Sigmoid colon (tissue), 6 donors: ENCODE measurements at regions not wholly inside any gene's neighbourhood (a gene's known extent, or its start where the extent isn't known, plus 50 kb on each side); places are given as distances from the start of the nearest gene placed in this dataset.

ENCODE experiments used
- DNase-seq: peaks from one replicate; pipeline ENCODE4 v3.0.0-alpha.2; 2019
- H3K27ac ChIP-seq, 4 donors: fragments of 200-600 bp; sonication (generic); one replicate each; pipeline ENCODE4 v1.5.1; 2016 to 2019; ENCODE audit warnings: mild to moderate bottlenecking in 1 of 4
- H3K27me3 ChIP-seq, 3 donors: fragments of 200-600 bp; sonication (generic); one replicate each; pipeline ENCODE4 v1.5.1; 2019; ENCODE audit warnings: mild to moderate bottlenecking in 1 of 3
- H3K36me3 ChIP-seq, 4 donors: fragments of 200-600 bp; sonication (generic); one replicate each; pipeline ENCODE4 v1.5.1; 2016 to 2019
- H3K4me1 ChIP-seq, 4 donors: fragments of 200-600 bp; sonication (generic); one replicate each; pipeline ENCODE4 v1.5.1; 2017 to 2019
- H3K4me3 ChIP-seq, 4 donors: fragments of 200-600 bp; sonication (generic); one replicate each; pipeline ENCODE4 v1.5.1; 2017 to 2019; ENCODE audit warnings: mild to moderate bottlenecking in 2 of 4, moderate library complexity in 1 of 4
- H3K9me3 ChIP-seq, 4 donors: fragments of 200-600 bp in 3 of 4; sonication (generic) in 3 of 4; one replicate each; pipeline versions ENCODE4 v1.5.1 to v1.6.1; 2013 to 2019
- EP300 ChIP-seq, 4 donors: sonication (generic); formaldehyde crosslinking; IDR thresholded peaks; one replicate each; pipeline ENCODE4 v1.6.1; 2017; ENCODE audit warnings: antibody characterized with exemption in 4 of 4
- POLR2A ChIP-seq, 2 donors: fragments of 450-650 bp; IDR thresholded peaks; one replicate each; pipeline ENCODE4 v1.6.1; 2016; ENCODE audit warnings: antibody characterized with exemption in 2 of 2, mild to moderate bottlenecking in 2 of 2, moderate library complexity in 2 of 2
- POLR2AphosphoS5 ChIP-seq, 4 donors: sonication (generic); formaldehyde crosslinking; IDR thresholded peaks; one replicate each; pipeline ENCODE4 v1.6.1; 2017; ENCODE audit warnings: antibody characterized with exemption in 4 of 4
- WGBS, 2 donors: extraction: QIAGEN DNeasy Blood & Tissue Kit; methylation state at CpG; one replicate each; pipeline ENCODE4 v1.1.7; 2013; 5-methylcytosine and 5-hydroxymethylcytosine counted together
- intact Hi-C: fragments of 100-400 bp; cut with DNase I; formaldehyde crosslinking; loops from one replicate; pipeline ENCODE4 v1.15.1; 2023
- TF ChIP-seq, protein P1 (sequence below), 4 experiments: fragments of 450-650 bp in 3 of 4; fragments of 200-600 bp in 1 of 4; IDR thresholded peaks; one replicate each; pipeline ENCODE4 v1.5.1; 2016 to 2019; ENCODE audit warnings: antibody characterized with exemption in 4 of 4, mild to moderate bottlenecking in 3 of 4, moderate library complexity in 2 of 4
- donor health status: healthy with polysubstance abuse.
- donor health status: healthy.

DNA sequence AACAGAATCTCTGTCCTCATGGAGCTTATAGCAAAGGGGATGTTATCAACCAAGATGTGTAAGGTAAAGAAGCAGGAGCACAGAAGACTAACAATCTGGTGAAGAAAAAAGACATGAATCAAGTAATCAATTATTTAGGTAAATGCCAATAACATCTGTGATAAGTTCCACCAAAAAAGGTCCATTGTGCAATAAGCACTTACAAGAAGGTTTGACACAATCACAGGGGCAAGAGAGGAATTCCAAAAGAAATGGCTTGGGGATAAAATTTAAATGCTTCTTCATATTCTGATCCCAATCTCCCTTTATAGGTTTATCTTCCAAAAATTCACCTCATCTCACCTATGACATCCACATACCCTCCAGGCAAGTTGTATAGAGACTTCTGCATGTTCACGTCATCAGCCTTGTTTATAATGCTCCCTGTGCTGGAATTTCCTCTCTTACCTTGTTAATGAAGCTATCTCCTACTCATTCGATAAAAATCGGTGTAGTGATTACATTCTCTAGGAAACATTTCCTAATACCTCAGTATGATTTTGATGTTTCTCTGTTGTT, 53.6 kb upstream of the DPT start:
- DNase-seq = no peak
- 92 to 94% methylated on average over 3 of the region's 3 CpGs for WGBS, 2 donors
- H3K4me1 ChIP-seq = peaks cover 0 to 18% (median 7%) of the 10 kb centered on the region in 4 donors
- H3K4me3 ChIP-seq = no peak overlapping the region
- H3K36me3 ChIP-seq = no peaks in the 10 kb centered on the region
- TF ChIP-seq, protein P1, sequence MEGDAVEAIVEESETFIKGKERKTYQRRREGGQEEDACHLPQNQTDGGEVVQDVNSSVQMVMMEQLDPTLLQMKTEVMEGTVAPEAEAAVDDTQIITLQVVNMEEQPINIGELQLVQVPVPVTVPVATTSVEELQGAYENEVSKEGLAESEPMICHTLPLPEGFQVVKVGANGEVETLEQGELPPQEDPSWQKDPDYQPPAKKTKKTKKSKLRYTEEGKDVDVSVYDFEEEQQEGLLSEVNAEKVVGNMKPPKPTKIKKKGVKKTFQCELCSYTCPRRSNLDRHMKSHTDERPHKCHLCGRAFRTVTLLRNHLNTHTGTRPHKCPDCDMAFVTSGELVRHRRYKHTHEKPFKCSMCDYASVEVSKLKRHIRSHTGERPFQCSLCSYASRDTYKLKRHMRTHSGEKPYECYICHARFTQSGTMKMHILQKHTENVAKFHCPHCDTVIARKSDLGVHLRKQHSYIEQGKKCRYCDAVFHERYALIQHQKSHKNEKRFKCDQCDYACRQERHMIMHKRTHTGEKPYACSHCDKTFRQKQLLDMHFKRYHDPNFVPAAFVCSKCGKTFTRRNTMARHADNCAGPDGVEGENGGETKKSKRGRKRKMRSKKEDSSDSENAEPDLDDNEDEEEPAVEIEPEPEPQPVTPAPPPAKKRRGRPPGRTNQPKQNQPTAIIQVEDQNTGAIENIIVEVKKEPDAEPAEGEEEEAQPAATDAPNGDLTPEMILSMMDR (IDR thresholded peaks at IDR 0.05) = no peak
- no peak for TF ChIP-seq POLR2AphosphoS5 (IDR thresholded peaks at IDR 0.05)
- no peaks in the 10 kb centered on the region for H3K9me3 ChIP-seq
- peak overlapping the region in 1 of 4 donors; percentile 58 for H3K27ac ChIP-seq
- H3K27me3 ChIP-seq = no peaks in the 10 kb centered on the region
- intact Hi-C loops = loop anchor here (10.0 kb wide), 2 partner anchors 178 to 438 kb away; no protein-coding TSS in a partner anchor

DNA sequence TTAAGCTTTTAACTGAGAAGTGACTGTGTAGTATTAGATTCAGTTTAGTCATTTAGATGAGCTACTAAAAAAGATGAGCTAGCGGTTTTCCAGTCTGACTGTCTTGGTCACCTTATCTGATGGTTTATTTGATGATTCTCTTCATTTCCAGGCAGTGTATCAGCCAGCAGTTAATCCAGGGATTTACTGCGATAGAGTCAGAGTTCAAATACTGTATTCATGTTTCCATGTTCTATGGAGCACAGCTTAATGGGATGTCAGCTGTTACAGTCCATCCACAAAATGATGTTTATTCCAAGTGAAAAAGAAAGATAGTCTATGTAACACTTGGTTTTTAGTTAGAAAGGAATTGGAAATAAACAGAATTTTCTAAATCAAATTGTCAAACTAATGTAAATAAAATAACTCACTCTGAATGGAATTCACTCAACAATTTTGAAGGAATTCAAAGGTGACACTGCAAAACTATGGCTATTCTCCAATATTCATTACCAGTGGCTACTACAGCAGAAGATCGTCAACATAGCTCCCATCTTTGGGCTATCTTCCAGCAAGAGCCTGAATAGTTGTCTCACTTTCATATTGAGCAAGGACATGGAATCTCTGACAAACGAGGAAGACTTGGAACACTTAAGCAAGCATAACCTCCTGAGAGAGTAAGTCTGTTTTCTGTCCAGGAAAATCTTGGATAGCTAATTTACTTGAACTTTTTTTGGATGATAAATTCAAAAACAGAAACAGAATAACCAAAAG, 54.6 kb upstream of the DPT start:
- peak; percentile 65 for DNase-seq
- peak overlapping the region; percentile 34 to 62 (median 58) for H3K27ac ChIP-seq
- intact Hi-C loops = loop anchor here (10.0 kb wide), 2 partner anchors 179 to 439 kb away; no protein-coding TSS in a partner anchor
- H3K4me3 ChIP-seq = no peak overlapping the region
- no peaks in the 10 kb centered on the region for H3K9me3 ChIP-seq
- peaks cover 0 to 18% (median 7%) of the 10 kb centered on the region in 4 donors for H3K4me1 ChIP-seq
- 67 to 81% methylated on average over 4 of the region's 4 CpGs for WGBS, 2 donors
- H3K36me3 ChIP-seq = no peaks in the 10 kb centered on the region
- no peaks in the 10 kb centered on the region for H3K27me3 ChIP-seq
- no peak for TF ChIP-seq EP300 (IDR thresholded peaks at IDR 0.05)
- TF ChIP-seq, protein P1 (IDR thresholded peaks at IDR 0.05) = no peak
- peak; percentile 40 to 77 (median 64) for TF ChIP-seq POLR2AphosphoS5 (IDR thresholded peaks at IDR 0.05)

DNA sequence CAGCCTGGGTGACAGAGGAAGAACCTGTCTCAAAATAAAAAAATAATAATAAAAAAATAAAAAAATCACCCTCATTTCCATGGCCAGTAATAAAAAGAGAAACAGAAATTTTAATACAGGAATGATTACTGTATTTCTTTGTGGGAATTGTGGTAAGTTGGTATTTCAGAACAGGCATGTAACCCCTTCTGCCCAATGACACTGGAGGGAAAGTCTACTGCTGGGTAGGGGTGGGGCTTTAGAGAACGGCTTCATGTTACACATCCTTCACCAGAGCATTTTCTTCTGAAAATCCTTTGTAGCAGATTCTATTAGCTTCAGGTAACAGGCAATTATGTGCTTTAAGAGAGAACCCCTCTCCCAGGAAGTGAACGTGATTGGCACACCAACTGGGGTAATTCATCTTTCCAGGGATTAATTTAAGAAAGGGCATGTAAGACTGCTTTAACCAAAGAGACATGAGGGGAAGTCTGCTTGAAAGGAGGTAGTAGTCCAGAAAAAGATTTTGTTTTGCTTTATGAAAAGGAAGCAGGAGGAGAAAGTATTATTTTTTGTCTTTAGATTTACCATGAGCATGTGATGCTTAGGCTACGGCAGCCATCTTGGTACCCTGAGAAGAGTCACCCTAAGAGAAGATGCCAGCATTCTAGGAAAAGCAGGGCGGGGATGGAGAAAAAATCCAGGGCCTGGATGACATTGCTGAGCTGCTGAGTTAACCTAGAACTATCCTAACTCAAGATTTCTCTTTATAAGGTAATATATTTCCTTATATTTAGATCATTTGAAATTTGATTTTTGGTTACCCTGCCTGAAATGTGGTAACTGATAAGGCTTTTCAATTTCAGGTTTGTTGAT, 57.7 kb upstream of the DPT start:
- no peaks in the 10 kb centered on the region for H3K9me3 ChIP-seq
- H3K36me3 ChIP-seq = no peaks in the 10 kb centered on the region
- DNase-seq = no peak
- TF ChIP-seq EP300 (IDR thresholded peaks at IDR 0.05) (no peak), POLR2A (IDR thresholded peaks at IDR 0.05) (no peak), POLR2AphosphoS5 (IDR thresholded peaks at IDR 0.05) (no peak)
- TF ChIP-seq, protein P1 (IDR thresholded peaks at IDR 0.05) = no peak
- WGBS, 2 donors = 86 to 95% methylated on average over 4 of the region's 4 CpGs
- no peak overlapping the region for H3K27ac ChIP-seq
- intact Hi-C loops = loop anchor here (10.0 kb wide), 2 partner anchors 182 to 442 kb away; no protein-coding TSS in a partner anchor
- H3K4me1 ChIP-seq = peaks cover 0 to 18% (median 7%) of the 10 kb centered on the region in 4 donors
- no peaks in the 10 kb centered on the region for H3K27me3 ChIP-seq
- H3K4me3 ChIP-seq = no peak overlapping the region

DNA sequence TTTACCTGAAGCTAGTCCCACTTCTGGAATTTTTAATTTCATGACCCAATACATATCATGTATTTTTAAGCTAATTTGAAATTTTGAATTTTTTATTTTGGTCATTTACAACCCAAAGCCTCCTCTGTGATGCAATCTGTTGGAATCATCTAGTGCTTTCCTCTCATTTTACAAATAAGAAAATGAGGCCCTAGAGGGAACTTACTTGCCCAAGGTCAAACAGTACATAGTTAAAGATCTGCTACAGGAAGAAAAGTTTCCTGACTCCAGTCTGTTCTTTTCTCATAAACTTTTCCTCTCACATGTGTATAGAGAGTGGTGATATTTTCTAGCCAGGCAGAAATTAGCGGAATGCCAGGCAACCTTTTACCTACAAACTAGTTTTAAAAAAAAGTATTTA, 59.3 kb upstream of the DPT start:
- WGBS, 2 donors = 95 to 98% methylated on average over 1 of the region's 1 CpG
- Histone ChIP-seq H3K9me3 (no peaks in the 10 kb centered on the region), H3K36me3 (no peaks in the 10 kb centered on the region), H3K27me3 (no peaks in the 10 kb centered on the region), H3K4me1 (peaks cover 0 to 13% (median 5%) of the 10 kb centered on the region in 4 donors), H3K4me3 (no peak overlapping the region), H3K27ac (no peak overlapping the region)
- DNase-seq = no peak
- TF ChIP-seq, protein P1 (IDR thresholded peaks at IDR 0.05) = no peak
- TF ChIP-seq POLR2AphosphoS5 (IDR thresholded peaks at IDR 0.05) (no peak), EP300 (IDR thresholded peaks at IDR 0.05) (no peak), POLR2A (IDR thresholded peaks at IDR 0.05) (no peak)
- intact Hi-C loops = loop anchor here (10.0 kb wide), 2 partner anchors 183 to 443 kb away; no protein-coding TSS in a partner anchor
